Activated CD8-positive, alpha-beta T cell treated with anti-CD3 and anti-CD28 coated beads for 36 hours (primary cell): ENCODE measurements at regions not wholly inside any gene's neighbourhood (a gene's known extent, or its start where the extent isn't known, plus 50 kb on each side); places are given as distances from the start of the nearest gene placed in this dataset.

Source experiments
- ATAC-seq: fragments of 200-7000 bp; cut with Tn5 transposase; one replicate; pipeline ENCODE4 v1.10.0; 2021; ENCODE audit warnings: mild to moderate bottlenecking, moderate library complexity
- CTCF ChIA-PET: fragments of 350-600 bp; sonication (Branson Sonifier 250); formaldehyde crosslinking; loops from one replicate; lab custom pipeline; 2021; ENCODE audit warnings: antibody characterized with exemption; lab: Charles Lee
- POLR2A ChIA-PET: fragments of 350-600 bp; sonication (Branson Sonifier 250); formaldehyde crosslinking; loops from one replicate; lab custom pipeline; 2021; ENCODE audit warnings: antibody characterized with exemption; lab: Charles Lee
- DNase-seq: peaks from one replicate; pipeline ENCODE4 v3.0.0-alpha.2; 2020
- H3K27ac Mint-ChIP-seq: one replicate; pipeline ENCODE4 v1.8.0; 2021; ENCODE audit warnings: mild to moderate bottlenecking, mixed read lengths
- H3K27me3 Mint-ChIP-seq: one replicate; pipeline ENCODE4 v1.8.0; 2021; ENCODE audit warnings: mixed read lengths
- H3K36me3 Mint-ChIP-seq: one replicate; pipeline ENCODE4 v1.8.0; 2021; ENCODE audit warnings: low read depth, mixed read lengths
- H3K4me1 Mint-ChIP-seq: one replicate; pipeline ENCODE4 v1.8.0; 2021; ENCODE audit warnings: low read depth, mixed read lengths
- H3K4me3 Mint-ChIP-seq: one replicate; pipeline ENCODE4 v1.8.0; 2021; ENCODE audit warnings: mild to moderate bottlenecking, moderate library complexity, mixed read lengths
- H3K9me3 Mint-ChIP-seq: one replicate; pipeline ENCODE4 v1.8.0; 2021; ENCODE audit warnings: mixed read lengths
- intact Hi-C: fragments of 100-400 bp; cut with micrococcal nuclease; formaldehyde crosslinking; loops from one replicate; pipeline ENCODE4 v1.10.0; 2022
- TF ChIP-seq, protein P1 (sequence below): fragments of 200-600 bp; IDR thresholded peaks from one replicate; pipeline ENCODE4 v1.8.0; 2022; ENCODE audit warnings: antibody characterized with exemption, mild to moderate bottlenecking

DNA sequence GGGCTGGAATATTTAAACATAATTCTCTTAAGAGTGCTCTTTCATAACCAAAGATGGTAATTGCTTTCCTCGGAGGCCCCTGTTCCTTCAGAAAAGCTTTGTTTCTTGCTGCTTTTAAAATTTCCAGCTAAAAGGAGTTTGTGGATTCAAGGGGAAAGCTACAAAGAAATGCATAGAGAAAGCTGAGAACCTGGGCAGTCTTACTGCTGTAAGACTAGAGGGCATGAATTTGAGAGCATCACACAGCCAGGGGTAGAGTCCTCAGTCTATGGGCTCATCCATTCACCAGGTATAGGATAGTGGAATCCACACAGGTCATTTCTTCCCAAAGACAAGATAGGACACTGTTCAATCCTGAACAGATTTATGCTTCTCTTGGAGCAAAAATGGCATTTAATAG is 186.3 kb upstream of the PLD5 start:
- ATAC-seq (no peak), DNase-seq (no peak)
- no peak overlapping the region for H3K4me3 Mint-ChIP-seq
- ChIA-PET CTCF (no interaction called here), POLR2A (no interaction called here)
- H3K9me3 Mint-ChIP-seq = peaks cover 2% of the 10 kb centered on the region
- no peaks in the 10 kb centered on the region for H3K36me3 Mint-ChIP-seq
- H3K27ac Mint-ChIP-seq = no peak overlapping the region
- no peaks in the 10 kb centered on the region for H3K4me1 Mint-ChIP-seq
- H3K27me3 Mint-ChIP-seq = no peaks in the 10 kb centered on the region
- intact Hi-C loops = no loop called here
- TF ChIP-seq, protein P1, sequence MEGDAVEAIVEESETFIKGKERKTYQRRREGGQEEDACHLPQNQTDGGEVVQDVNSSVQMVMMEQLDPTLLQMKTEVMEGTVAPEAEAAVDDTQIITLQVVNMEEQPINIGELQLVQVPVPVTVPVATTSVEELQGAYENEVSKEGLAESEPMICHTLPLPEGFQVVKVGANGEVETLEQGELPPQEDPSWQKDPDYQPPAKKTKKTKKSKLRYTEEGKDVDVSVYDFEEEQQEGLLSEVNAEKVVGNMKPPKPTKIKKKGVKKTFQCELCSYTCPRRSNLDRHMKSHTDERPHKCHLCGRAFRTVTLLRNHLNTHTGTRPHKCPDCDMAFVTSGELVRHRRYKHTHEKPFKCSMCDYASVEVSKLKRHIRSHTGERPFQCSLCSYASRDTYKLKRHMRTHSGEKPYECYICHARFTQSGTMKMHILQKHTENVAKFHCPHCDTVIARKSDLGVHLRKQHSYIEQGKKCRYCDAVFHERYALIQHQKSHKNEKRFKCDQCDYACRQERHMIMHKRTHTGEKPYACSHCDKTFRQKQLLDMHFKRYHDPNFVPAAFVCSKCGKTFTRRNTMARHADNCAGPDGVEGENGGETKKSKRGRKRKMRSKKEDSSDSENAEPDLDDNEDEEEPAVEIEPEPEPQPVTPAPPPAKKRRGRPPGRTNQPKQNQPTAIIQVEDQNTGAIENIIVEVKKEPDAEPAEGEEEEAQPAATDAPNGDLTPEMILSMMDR = no peak

DNA sequence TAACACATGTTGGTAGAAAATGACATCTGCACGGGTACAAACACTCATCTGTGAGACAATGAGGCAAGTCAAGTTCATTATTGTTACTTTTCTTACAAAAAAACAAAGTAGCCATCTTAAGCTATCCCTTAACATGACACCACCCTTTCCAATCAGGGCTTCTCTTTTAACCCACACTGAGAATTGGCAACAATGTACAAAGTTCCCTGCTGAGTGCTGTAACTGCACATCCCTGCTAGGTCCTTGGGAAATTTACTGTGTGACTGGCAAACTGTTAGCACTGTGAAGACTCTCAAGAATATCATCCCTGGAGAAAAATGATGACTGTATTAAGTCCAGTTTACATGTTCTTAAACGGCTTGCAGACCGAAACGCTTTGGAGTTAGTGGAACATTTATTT is 185.8 kb upstream of the PLD5 start:
- DNase-seq (no peak), ATAC-seq (no peak)
- TF ChIP-seq, protein P1 = no peak
- intact Hi-C loops = no loop called here
- Mint-ChIP-seq H3K4me1 (no peaks in the 10 kb centered on the region), H3K36me3 (no peaks in the 10 kb centered on the region), H3K27me3 (no peaks in the 10 kb centered on the region), H3K27ac (no peak overlapping the region), H3K4me3 (no peak overlapping the region), H3K9me3 (peaks cover 2% of the 10 kb centered on the region)
- POLR2A ChIA-PET = no interaction called here
- CTCF ChIA-PET = no interaction called here

- H3K27ac Mint-ChIP-seq = no peak overlapping the region
- H3K4me1 Mint-ChIP-seq = no peaks in the 10 kb centered on the region
- POLR2A ChIA-PET = no interaction called here
- H3K9me3 Mint-ChIP-seq = no peaks in the 10 kb centered on the region
- no peaks in the 10 kb centered on the region for H3K36me3 Mint-ChIP-seq
- TF ChIP-seq, protein P1 = no peak
- H3K27me3 Mint-ChIP-seq = no peaks in the 10 kb centered on the region
- CTCF ChIA-PET = no interaction called here
- intact Hi-C loops = no loop called here
- ATAC-seq = no peak
- no peak overlapping the region for H3K4me3 Mint-ChIP-seq
- no peak for DNase-seq
Observed at GRCh38 chr1:242703467-242703866, 179.0 kb upstream of the PLD5 start.

- no peak overlapping the region for H3K4me3 Mint-ChIP-seq
- ATAC-seq = no peak
- TF ChIP-seq, protein P1 = no peak
- peaks cover 2% of the 10 kb centered on the region for H3K9me3 Mint-ChIP-seq
- intact Hi-C loops = no loop called here
- ChIA-PET POLR2A (no interaction called here), CTCF (no interaction called here)
- H3K27ac Mint-ChIP-seq = no peak overlapping the region
- H3K36me3 Mint-ChIP-seq = no peaks in the 10 kb centered on the region
- no peak for DNase-seq
- H3K27me3 Mint-ChIP-seq = no peaks in the 10 kb centered on the region
- H3K4me1 Mint-ChIP-seq = no peaks in the 10 kb centered on the region
Observed at GRCh38 chr1:242692988-242693387, 168.5 kb upstream of the PLD5 start.

DNA sequence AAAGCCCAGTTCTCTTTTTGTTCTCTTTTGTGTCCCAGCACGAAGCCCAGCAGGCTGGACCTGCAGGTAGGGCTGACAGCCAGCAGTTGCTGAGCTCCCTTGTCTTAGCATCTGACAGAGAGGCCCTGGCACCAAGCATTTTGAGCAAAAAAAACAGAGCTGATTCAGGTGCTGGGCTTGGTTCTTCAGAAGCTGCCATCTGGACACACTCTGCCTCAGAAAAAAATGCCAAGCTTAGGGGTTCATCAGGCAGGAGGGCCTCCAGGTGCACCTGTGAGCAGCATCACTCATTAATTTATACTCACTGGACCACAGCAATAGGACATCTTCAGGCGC is 167.1 kb upstream of the PLD5 start:
- Mint-ChIP-seq H3K4me3 (no peak overlapping the region), H3K27ac (no peak overlapping the region), H3K36me3 (no peaks in the 10 kb centered on the region), H3K4me1 (no peaks in the 10 kb centered on the region), H3K27me3 (no peaks in the 10 kb centered on the region), H3K9me3 (peaks cover 4% of the 10 kb centered on the region)
- ChIA-PET POLR2A (interaction anchor here (1.3 kb wide), 1 partner anchor 13 kb away, joined by 3 read pairs; no protein-coding TSS in a partner anchor), CTCF (no interaction called here)
- TF ChIP-seq, protein P1 = no peak
- intact Hi-C loops = no loop called here
- ATAC-seq (no peak), DNase-seq (no peak)
